ENCODE measurements at regions not wholly inside any gene's neighbourhood (a gene's known extent, or its start where the extent isn't known, plus 50 kb on each side); places are given as distances from the start of the nearest gene placed in this dataset.

DNA sequence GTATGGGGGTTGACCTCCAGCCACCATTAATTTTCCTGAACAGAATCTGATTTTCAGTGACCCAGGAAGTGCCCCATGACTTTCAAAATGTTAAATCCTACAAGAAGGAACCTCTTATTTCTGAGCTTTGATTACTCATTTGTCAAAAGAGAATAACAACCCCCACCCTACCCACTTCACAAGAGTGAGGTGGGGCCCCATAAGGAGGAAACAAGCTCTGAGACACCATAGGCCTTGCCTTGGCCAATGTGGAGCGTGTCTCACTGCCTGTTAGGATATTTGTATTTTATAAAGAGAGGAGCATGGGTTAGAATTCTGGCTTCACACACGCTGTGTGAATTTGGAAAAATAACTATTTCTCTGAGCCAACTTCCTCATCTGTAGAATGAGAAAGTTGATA, 158.9 kb downstream of the TTC32 start:
- TF ChIP-seq, protein P1, sequence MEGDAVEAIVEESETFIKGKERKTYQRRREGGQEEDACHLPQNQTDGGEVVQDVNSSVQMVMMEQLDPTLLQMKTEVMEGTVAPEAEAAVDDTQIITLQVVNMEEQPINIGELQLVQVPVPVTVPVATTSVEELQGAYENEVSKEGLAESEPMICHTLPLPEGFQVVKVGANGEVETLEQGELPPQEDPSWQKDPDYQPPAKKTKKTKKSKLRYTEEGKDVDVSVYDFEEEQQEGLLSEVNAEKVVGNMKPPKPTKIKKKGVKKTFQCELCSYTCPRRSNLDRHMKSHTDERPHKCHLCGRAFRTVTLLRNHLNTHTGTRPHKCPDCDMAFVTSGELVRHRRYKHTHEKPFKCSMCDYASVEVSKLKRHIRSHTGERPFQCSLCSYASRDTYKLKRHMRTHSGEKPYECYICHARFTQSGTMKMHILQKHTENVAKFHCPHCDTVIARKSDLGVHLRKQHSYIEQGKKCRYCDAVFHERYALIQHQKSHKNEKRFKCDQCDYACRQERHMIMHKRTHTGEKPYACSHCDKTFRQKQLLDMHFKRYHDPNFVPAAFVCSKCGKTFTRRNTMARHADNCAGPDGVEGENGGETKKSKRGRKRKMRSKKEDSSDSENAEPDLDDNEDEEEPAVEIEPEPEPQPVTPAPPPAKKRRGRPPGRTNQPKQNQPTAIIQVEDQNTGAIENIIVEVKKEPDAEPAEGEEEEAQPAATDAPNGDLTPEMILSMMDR (tag by site-specific recombination; IDR thresholded peaks at IDR 0.05): no peak
- TF ChIP-seq, protein P2, sequence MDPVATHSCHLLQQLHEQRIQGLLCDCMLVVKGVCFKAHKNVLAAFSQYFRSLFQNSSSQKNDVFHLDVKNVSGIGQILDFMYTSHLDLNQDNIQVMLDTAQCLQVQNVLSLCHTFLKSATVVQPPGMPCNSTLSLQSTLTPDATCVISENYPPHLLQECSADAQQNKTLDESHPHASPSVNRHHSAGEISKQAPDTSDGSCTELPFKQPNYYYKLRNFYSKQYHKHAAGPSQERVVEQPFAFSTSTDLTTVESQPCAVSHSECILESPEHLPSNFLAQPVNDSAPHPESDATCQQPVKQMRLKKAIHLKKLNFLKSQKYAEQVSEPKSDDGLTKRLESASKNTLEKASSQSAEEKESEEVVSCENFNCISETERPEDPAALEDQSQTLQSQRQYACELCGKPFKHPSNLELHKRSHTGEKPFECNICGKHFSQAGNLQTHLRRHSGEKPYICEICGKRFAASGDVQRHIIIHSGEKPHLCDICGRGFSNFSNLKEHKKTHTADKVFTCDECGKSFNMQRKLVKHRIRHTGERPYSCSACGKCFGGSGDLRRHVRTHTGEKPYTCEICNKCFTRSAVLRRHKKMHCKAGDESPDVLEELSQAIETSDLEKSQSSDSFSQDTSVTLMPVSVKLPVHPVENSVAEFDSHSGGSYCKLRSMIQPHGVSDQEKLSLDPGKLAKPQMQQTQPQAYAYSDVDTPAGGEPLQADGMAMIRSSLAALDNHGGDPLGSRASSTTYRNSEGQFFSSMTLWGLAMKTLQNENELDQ (tag by site-specific recombination; IDR thresholded peaks at IDR 0.05; ENCODE audit: low read depth): no peak
- no peak for TF ChIP-seq ZFP41 (tag by site-specific recombination; IDR thresholded peaks at IDR 0.05; ENCODE audit: borderline replicate concordance)
- no peak for TF ChIP-seq ZNF837 (tag by site-specific recombination; IDR thresholded peaks at IDR 0.05)
- TF ChIP-seq, protein P3, sequence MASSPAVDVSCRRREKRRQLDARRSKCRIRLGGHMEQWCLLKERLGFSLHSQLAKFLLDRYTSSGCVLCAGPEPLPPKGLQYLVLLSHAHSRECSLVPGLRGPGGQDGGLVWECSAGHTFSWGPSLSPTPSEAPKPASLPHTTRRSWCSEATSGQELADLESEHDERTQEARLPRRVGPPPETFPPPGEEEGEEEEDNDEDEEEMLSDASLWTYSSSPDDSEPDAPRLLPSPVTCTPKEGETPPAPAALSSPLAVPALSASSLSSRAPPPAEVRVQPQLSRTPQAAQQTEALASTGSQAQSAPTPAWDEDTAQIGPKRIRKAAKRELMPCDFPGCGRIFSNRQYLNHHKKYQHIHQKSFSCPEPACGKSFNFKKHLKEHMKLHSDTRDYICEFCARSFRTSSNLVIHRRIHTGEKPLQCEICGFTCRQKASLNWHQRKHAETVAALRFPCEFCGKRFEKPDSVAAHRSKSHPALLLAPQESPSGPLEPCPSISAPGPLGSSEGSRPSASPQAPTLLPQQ (tag by site-specific recombination; IDR thresholded peaks at IDR 0.05): no peak
- TF ChIP-seq ZNF138 (tag by site-specific recombination; IDR thresholded peaks at IDR 0.05; ENCODE audit: borderline replicate concordance): no peak
- TF ChIP-seq ZNF561 (tag by site-specific recombination; IDR thresholded peaks at IDR 0.05; ENCODE audit: borderline replicate concordance): no peak
